Caco-2 (cell line): ENCODE measurements at regions not wholly inside any gene's neighbourhood (a gene's known extent, or its start where the extent isn't known, plus 50 kb on each side); places are given as distances from the start of the nearest gene placed in this dataset.

ENCODE experiments used
- BruUV-seq: library from RNA; stranded (reverse); fragments of 400-500 nt; replicated peaks from 2 replicates; lab custom pipeline; 2021; lab: Mats Ljungman, UMichigan
- CTCF ChIA-PET: fragments of 300-600 bp; sonication (Branson Sonifier 250); formaldehyde crosslinking; loops from one replicate; lab custom pipeline; 2022; ENCODE audit warnings: antibody characterized with exemption; lab: Charles Lee
- POLR2A ChIA-PET: fragments of 300-600 bp; sonication (Branson Sonifier 250); formaldehyde crosslinking; loops from one replicate; lab custom pipeline; 2022; ENCODE audit warnings: antibody characterized with exemption; lab: Charles Lee
- DNase-seq, 2 experiments: peaks; one replicate each; pipeline versions ENCODE4 v3.0.0 to v3.0.0-alpha.2; 2020 to 2022
- H3K27me3 ChIP-seq: replicated peaks from 2 replicates; pipeline ENCODE4 v1.6.0; 2011; ENCODE audit warnings: low read length; ENCODE audit not compliant: control insufficient read depth, insufficient read depth
- H3K36me3 ChIP-seq: 2 replicates; pipeline ENCODE4 v1.5.1; 2011; ENCODE audit warnings: low read length; ENCODE audit not compliant: control insufficient read depth, insufficient read depth
- H3K4me1 ChIP-seq: fragments of 250-450 bp; sonication (Bioruptor Pico); 2 replicates; pipeline ENCODE4 v1.5.1; 2020; ENCODE audit warnings: mild to moderate bottlenecking
- H3K4me3 ChIP-seq: 2 replicates; pipeline ENCODE4 v1.5.1; 2011; ENCODE audit warnings: low read depth, mild to moderate bottlenecking, control low read depth, low read length
- H3K9me3 ChIP-seq: fragments of 250-450 bp; sonication (Bioruptor Pico); 2 replicates; pipeline ENCODE4 v1.5.1; 2020; ENCODE audit warnings: mild to moderate bottlenecking, moderate library complexity
- H3K27ac Mint-ChIP-seq: one replicate; pipeline ENCODE4 v1.8.0; 2022; ENCODE audit warnings: mixed read lengths; ENCODE audit not compliant: unreplicated experiment
- H3K27me3 Mint-ChIP-seq: one replicate; pipeline ENCODE4 v1.8.0; 2022; ENCODE audit warnings: mixed read lengths; ENCODE audit not compliant: insufficient read depth, unreplicated experiment
- H3K36me3 Mint-ChIP-seq: one replicate; pipeline ENCODE4 v1.8.0; 2022; ENCODE audit warnings: mild to moderate bottlenecking, mixed read lengths; ENCODE audit not compliant: insufficient read depth, unreplicated experiment
- H3K4me1 Mint-ChIP-seq: one replicate; pipeline ENCODE4 v1.8.0; 2022; ENCODE audit warnings: low read depth, mixed read lengths; ENCODE audit not compliant: unreplicated experiment
- H3K4me3 Mint-ChIP-seq: one replicate; pipeline ENCODE4 v1.8.0; 2022; ENCODE audit warnings: mild to moderate bottlenecking, moderate library complexity, mixed read lengths; ENCODE audit not compliant: unreplicated experiment
- H3K9me3 Mint-ChIP-seq: one replicate; pipeline ENCODE4 v1.8.0; 2022; ENCODE audit warnings: mixed read lengths; ENCODE audit not compliant: unreplicated experiment
- intact Hi-C: fragments of 100-400 bp; cut with micrococcal nuclease; formaldehyde crosslinking; loops from one replicate; pipeline ENCODE4 v1.10.0; 2022; ENCODE audit not compliant: unreplicated experiment
- TF ChIP-seq, protein P1 (sequence below), 2 experiments: fragments of 200-600 bp in 1 of 2; IDR thresholded peaks; 1 replicate in 1 of 2; 2 replicates in 1 of 2; pipeline versions ENCODE4 v1.5.1 to v1.8.0; 2011 to 2022; ENCODE audit warnings: antibody characterized with exemption in 1 of 2, control low read depth in 1 of 2, inconsistent platforms in 1 of 2, low read depth in 1 of 2, low read length in 1 of 2, mild to moderate bottlenecking in 1 of 2, moderate library complexity in 1 of 2; ENCODE audit not compliant: insufficient read depth in 1 of 2, severe bottlenecking in 1 of 2, unreplicated experiment in 1 of 2

DNA sequence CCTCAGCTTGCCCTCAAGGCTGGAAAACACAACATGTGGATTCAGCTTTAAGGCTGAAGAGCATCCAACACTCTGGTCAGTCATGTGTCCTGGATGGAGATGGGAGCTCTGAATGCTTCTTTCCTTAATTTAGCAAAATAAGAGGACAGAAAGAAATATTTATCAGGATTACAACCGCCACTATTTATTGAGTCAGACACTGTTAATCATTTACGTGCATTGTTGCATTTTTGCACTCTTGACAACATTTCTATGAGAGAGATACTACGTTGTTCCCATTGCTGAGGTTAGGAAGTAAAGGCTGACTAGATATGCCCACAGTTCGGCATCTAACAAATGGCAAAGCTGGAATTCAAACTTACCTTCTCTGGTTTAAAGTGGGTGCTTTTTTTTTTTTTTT, 101.8 kb upstream of the KMT2C start:
- no peaks in the 10 kb centered on the region for H3K9me3 ChIP-seq
- H3K9me3 Mint-ChIP-seq, result no peaks in the 10 kb centered on the region
- ChIA-PET POLR2A (no interaction called here), CTCF (no interaction called here)
- no peaks in the 10 kb centered on the region for H3K36me3 Mint-ChIP-seq
- H3K4me1 ChIP-seq, result no peaks in the 10 kb centered on the region
- intact Hi-C loops, result no loop called here
- TF ChIP-seq, protein P1, sequence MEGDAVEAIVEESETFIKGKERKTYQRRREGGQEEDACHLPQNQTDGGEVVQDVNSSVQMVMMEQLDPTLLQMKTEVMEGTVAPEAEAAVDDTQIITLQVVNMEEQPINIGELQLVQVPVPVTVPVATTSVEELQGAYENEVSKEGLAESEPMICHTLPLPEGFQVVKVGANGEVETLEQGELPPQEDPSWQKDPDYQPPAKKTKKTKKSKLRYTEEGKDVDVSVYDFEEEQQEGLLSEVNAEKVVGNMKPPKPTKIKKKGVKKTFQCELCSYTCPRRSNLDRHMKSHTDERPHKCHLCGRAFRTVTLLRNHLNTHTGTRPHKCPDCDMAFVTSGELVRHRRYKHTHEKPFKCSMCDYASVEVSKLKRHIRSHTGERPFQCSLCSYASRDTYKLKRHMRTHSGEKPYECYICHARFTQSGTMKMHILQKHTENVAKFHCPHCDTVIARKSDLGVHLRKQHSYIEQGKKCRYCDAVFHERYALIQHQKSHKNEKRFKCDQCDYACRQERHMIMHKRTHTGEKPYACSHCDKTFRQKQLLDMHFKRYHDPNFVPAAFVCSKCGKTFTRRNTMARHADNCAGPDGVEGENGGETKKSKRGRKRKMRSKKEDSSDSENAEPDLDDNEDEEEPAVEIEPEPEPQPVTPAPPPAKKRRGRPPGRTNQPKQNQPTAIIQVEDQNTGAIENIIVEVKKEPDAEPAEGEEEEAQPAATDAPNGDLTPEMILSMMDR (IDR thresholded peaks at IDR 0.05; ENCODE audit: insufficient read depth in 1 of 2, low read depth in 1 of 2, low read length in 1 of 2, severe bottlenecking in 1 of 2, unreplicated experiment in 1 of 2), result no peak
- no peaks in the 10 kb centered on the region for H3K27me3 Mint-ChIP-seq
- no peak overlapping the region for H3K27ac Mint-ChIP-seq
- no peaks in the 10 kb centered on the region for H3K36me3 ChIP-seq
- no peak for DNase-seq
- no TSS peak for BruUV-seq
- H3K27me3 ChIP-seq, result no peaks in the 10 kb centered on the region
- no peak overlapping the region for H3K4me3 ChIP-seq
- H3K4me3 Mint-ChIP-seq, result no peak overlapping the region
- H3K4me1 Mint-ChIP-seq, result no peaks in the 10 kb centered on the region

- BruUV-seq, result no TSS peak
- no peak for DNase-seq
- Mint-ChIP-seq H3K27ac (no peak overlapping the region), H3K4me1 (no peaks in the 10 kb centered on the region), H3K36me3 (no peaks in the 10 kb centered on the region), H3K27me3 (no peaks in the 10 kb centered on the region), H3K4me3 (no peak overlapping the region), H3K9me3 (no peaks in the 10 kb centered on the region)
- ChIA-PET CTCF (no interaction called here), POLR2A (no interaction called here)
- H3K36me3 ChIP-seq, result no peaks in the 10 kb centered on the region
- intact Hi-C loops, result no loop called here
- H3K4me3 ChIP-seq, result no peak overlapping the region
- no peaks in the 10 kb centered on the region for H3K9me3 ChIP-seq
- no peaks in the 10 kb centered on the region for H3K4me1 ChIP-seq
- no peaks in the 10 kb centered on the region for H3K27me3 ChIP-seq
- TF ChIP-seq, protein P1 (IDR thresholded peaks at IDR 0.05; ENCODE audit: insufficient read depth in 1 of 2, low read depth in 1 of 2, low read length in 1 of 2, severe bottlenecking in 1 of 2, unreplicated experiment in 1 of 2), result no peak
Measured at GRCh38 chr7:152528612-152529011, 92.8 kb upstream of the KMT2C start.

- Histone ChIP-seq H3K9me3 (no peaks in the 10 kb centered on the region), H3K4me1 (no peaks in the 10 kb centered on the region), H3K4me3 (no peak overlapping the region), H3K27me3 (no peaks in the 10 kb centered on the region), H3K36me3 (no peaks in the 10 kb centered on the region)
- ChIA-PET CTCF (no interaction called here), POLR2A (no interaction called here)
- Mint-ChIP-seq H3K4me3 (no peak overlapping the region), H3K27ac (no peak overlapping the region), H3K36me3 (no peaks in the 10 kb centered on the region), H3K9me3 (no peaks in the 10 kb centered on the region), H3K4me1 (no peaks in the 10 kb centered on the region), H3K27me3 (no peaks in the 10 kb centered on the region)
- no TSS peak for BruUV-seq
- TF ChIP-seq, protein P1 (IDR thresholded peaks at IDR 0.05; ENCODE audit: insufficient read depth in 1 of 2, low read depth in 1 of 2, low read length in 1 of 2, severe bottlenecking in 1 of 2, unreplicated experiment in 1 of 2), result no peak
- DNase-seq, result no peak
- intact Hi-C loops, result no loop called here
Measured at GRCh38 chr7:152527610-152528032, 91.8 kb upstream of the KMT2C start.
